GM20000 (cell line): ENCODE measurements at regions not wholly inside any gene's neighbourhood (a gene's known extent, or its start where the extent isn't known, plus 50 kb on each side); places are given as distances from the start of the nearest gene placed in this dataset.

ENCODE experiments used
- DNase-seq: peaks from one replicate; pipeline ENCODE4 v3.0.0; 2012; ENCODE audit warnings: low spot score
- TF ChIP-seq, protein P1 (sequence below): IDR thresholded peaks from 2 replicates; pipeline ENCODE4 v1.5.1; 2012; ENCODE audit warnings: mild to moderate bottlenecking, control low read depth; ENCODE audit errors: extremely low read depth, missing control alignments

DNA sequence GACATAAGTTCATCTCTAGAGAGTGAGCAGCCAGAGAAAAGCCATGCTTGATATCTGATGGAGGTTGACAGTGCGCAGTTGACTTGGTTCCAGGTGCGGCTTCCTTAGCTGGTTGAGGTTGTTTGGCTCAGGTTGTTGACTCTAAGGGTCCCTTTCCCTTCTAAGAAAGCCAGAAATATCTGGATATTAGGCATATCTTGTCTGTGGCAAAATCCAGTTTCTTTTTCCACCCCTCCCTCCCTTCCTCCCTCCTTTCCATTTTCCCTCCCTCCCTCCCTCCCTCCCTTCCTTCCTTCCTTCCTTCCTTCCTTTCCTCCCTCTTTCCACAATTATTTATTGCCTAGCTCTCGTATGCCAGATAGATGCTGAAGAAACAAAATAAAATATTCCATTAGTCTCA, 82.6 kb upstream of the TNP1 start:
- TF ChIP-seq, protein P1, sequence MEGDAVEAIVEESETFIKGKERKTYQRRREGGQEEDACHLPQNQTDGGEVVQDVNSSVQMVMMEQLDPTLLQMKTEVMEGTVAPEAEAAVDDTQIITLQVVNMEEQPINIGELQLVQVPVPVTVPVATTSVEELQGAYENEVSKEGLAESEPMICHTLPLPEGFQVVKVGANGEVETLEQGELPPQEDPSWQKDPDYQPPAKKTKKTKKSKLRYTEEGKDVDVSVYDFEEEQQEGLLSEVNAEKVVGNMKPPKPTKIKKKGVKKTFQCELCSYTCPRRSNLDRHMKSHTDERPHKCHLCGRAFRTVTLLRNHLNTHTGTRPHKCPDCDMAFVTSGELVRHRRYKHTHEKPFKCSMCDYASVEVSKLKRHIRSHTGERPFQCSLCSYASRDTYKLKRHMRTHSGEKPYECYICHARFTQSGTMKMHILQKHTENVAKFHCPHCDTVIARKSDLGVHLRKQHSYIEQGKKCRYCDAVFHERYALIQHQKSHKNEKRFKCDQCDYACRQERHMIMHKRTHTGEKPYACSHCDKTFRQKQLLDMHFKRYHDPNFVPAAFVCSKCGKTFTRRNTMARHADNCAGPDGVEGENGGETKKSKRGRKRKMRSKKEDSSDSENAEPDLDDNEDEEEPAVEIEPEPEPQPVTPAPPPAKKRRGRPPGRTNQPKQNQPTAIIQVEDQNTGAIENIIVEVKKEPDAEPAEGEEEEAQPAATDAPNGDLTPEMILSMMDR = no peak
- DNase-seq = no peak

DNA sequence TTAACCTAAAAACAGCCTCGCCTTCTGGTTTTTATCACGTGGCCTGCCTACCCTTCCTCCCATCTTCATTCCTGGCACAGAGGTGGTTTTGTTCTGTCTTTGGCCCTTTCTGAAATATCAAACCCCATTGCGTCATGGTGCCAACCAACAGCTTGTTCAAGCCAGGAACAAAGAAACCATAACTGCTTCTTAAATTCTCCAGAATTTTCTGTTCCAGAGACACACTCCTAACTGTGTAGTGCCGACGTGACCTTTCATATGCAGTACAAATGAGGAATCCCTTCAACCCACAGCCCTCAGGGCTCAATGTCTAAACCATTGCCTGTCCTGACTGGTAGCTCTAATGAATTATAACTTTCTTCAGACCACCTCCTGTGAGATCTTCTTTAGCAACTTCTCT, 82.2 kb upstream of the TNP1 start:
- DNase-seq = no peak
- TF ChIP-seq, protein P1 = no peak

DNA sequence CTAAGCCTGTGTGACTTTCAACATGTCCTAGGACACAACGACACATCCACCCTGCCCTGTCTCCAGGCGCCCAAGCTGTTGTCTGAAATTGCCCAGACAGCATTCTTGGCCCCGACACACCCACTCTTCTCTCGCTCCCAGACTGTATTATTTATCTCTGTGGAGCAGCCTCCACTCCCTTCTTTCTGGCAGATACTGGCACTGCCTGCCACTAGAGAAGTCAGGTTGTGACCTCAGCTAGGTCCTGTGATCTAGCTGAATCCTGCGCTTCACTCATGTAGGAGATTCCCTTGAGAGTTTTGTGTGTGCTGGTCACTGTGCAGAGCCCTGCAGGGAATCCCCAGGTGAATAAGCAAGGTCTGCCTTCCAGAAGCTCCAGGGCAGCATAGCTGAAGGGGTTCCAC, 77.1 kb upstream of the TNP1 start:
- no peak for DNase-seq
- TF ChIP-seq, protein P1 = no peak

DNA sequence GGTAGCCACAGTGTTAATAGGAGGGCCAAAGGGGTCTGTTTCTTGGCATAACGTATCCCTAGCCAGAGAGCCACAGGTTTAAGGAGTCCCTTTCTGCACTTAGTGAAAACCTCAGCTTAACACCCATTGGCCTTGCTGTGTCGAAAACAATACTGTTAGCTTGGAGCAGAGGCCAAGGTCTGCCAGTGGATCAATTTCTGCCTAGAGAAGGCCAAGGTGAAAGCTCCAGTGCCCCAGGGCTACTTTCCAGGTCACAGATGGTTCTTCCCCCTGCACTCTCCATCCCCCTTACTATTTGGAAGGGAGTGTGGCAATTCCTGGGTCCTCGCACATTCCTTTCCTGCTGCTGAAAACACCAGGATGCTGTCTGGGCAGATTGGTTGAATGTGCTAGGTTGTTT, 74.8 kb upstream of the TNP1 start:
- TF ChIP-seq, protein P1 = no peak
- DNase-seq = no peak

DNA sequence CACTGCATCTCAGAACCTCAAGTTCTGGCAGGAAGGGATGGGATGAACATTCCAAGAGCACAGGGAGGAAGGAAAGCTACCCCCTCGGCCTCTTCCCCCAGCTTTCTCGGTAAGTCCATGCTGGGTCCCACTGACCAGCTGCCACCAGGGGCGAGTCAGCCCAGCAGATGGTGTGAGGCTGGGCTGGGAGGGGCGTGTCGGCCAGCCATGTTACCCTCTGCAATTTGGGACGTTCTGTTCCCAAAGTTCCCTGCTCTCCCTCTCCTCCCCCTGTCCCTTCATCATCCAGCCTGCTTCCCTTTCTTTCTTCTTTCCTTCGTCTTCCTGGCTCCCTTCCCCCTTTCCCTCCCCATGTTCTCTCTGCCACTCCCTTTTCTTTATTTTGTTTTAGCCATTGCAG, 74.3 kb upstream of the TNP1 start:
- no peak for DNase-seq
- TF ChIP-seq, protein P1 = no peak

DNA sequence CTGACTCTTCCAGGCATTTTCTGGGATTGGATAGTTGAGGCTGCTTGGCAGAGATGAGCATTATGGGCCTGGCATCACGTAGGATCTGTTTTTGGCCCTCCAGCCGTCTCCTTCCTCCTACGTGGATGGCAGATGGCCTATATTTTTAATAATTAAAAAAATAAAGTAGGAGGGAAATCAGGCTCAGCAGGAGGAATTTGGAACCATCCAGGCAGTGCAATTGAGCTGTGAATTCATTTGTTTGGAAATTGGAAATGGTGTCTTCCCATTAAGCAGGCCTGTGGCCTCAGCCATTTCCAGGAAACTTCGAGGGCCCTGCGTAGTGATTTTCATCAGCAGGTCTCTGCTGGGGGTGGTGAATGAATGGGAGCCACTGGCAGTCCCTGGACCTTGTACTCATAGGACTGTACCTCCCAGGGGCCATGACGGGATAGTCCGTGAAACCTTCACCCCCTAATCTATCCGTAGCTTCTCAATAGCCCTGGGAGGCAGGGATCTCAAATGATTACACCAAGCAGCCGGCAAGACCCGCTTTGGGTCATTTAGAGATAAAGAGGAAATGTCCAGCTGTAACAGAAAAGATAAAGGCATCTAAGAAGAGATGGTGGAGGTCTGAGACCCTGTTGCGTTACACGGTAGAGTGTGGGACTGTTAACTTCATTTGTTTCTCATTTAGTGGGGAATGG, 73.1 kb upstream of the TNP1 start:
- TF ChIP-seq, protein P1 = no peak

DNA sequence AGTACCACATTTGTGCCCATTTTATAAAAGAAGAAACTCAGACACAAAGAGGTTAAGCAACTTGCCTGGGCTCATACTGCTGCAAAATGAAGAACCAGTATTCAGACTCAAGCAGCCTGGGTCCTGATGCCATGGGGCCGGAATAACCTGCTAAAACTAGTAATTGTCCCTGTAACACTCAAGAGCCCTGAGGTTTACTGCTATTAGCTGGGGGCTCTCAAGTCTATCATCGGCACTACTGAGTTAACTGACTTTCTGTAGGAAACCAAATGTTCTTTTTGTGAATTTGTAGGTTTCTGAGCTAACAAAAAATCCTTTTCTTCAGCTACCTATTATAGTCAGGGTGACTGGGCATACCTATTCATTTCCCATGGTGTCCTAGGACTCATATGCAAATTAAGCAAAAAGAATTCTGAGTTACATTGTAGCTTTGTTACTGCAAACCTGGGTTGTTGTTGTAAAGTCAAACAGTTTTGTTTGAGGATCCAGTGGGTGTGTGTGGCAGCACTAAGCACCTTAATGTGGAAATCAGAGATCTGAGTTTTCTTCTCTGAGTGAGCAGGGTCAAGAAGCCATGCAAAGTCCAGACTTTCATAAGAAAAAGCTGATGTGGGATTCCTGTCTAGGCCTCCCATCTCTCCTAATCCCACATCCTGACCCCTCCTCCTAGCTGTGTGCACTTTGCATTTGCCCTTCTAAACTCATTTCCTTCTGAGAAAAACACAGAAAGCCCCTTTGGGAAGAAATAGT, 72.4 kb upstream of the TNP1 start:
- DNase-seq = no peak
- TF ChIP-seq, protein P1 = no peak

More for the DNA sequence above, 73.1 kb upstream of the TNP1 start:
- DNase-seq = no peak
